VCaP (cell line): ENCODE measurements at regions not wholly inside any gene's neighbourhood (a gene's known extent, or its start where the extent isn't known, plus 50 kb on each side); places are given as distances from the start of the nearest gene placed in this dataset.
"Not testable (repeated sequence)": the region's sequence is repeated elsewhere in the genome, so short reads cannot be mapped to it uniquely, and the experiment has no call there.

Experiments used
- H3K27ac ChIP-seq: fragments of 450-650 bp; 2 replicates; pipeline ENCODE4 v1.5.1; 2017
- CTCF ChIP-seq: fragments of 450-650 bp; conservative IDR thresholded peaks from 2 replicates; pipeline ENCODE4 v1.5.1; 2017; ENCODE audit warnings: mild to moderate bottlenecking, moderate library complexity

- H3K27ac ChIP-seq = no peak overlapping the region
- no peak for TF ChIP-seq CTCF
Measured at GRCh38 chr5:82549263-82549662, 271.1 kb upstream of the RPS23 start.

DNA sequence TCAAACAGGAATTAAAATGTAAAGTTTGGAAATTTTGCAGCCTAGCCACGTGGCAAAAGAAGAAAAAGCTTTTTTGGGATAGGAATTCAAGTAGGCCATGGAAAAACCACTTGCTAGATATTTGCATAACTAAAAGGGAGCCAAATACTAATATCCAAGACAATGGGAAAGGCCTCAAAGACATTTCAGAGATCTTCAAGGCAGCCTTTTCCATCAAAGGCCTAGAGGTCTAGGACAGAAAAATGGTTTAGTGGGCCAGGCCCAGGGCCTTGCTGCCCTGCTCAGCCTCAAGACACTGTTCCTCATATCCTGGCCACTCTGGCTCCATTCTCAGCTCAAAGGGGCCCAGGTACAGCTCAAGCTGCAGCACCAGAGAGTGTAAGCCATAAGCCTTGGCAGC is 265.9 kb upstream of the RPS23 start:
- TF ChIP-seq CTCF = no peak
- H3K27ac ChIP-seq = no peak overlapping the region

DNA sequence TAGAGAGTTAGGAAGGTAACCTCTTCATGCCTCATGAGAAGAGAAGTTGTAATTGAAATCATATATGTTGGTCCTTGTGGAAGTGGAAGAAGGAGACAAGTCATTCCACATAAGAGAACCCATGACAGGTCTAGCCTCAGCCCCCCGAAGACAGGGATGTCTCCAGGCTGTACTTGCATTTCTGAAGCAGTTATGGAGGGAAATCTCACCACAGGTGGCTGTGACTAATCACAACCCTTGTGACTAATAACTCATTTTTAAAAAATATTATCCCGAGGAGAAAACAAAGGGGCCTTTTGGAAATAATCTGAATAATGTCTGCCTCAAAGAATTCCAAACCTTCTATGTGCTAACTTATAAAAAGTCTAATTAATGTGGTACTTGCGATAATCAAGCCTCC is 262.1 kb upstream of the RPS23 start:
- no peak overlapping the region for H3K27ac ChIP-seq
- TF ChIP-seq CTCF = no peak

- no peak overlapping the region for H3K27ac ChIP-seq
- no peak for TF ChIP-seq CTCF
Measured at GRCh38 chr5:82538339-82539034, 260.3 kb upstream of the RPS23 start.

- no peak overlapping the region for H3K27ac ChIP-seq
Measured at GRCh38 chr5:82537687-82538306, 259.6 kb upstream of the RPS23 start.

DNA sequence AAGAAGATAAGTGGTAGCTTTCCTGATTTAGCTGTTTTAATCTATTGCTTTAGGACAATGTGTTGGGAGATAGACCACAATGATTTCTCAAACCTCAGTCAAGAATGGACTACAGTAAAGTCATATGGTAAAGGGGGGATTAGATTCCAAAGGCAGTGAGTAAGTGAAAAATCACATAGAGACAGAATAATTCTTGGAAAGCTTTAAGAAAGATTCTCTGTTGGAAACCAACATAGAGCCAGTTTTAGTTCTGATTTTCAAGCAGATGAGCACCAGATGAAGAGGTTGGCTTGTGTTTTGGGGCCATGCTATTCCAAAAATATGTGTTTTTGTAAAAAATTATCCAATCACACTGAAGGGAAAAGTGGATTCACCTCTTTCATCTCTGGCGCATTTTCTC is 256.8 kb upstream of the RPS23 start:
- no peak overlapping the region for H3K27ac ChIP-seq

More at GRCh38 chr5:82537687-82538306, 259.6 kb upstream of the RPS23 start:
- TF ChIP-seq CTCF = no peak

GRCh38 chr5:82532075-82532474 is 253.9 kb upstream of the RPS23 start:
- not testable (repeated sequence) for H3K27ac ChIP-seq

More for the DNA sequence above, 256.8 kb upstream of the RPS23 start:
- no peak for TF ChIP-seq CTCF

DNA sequence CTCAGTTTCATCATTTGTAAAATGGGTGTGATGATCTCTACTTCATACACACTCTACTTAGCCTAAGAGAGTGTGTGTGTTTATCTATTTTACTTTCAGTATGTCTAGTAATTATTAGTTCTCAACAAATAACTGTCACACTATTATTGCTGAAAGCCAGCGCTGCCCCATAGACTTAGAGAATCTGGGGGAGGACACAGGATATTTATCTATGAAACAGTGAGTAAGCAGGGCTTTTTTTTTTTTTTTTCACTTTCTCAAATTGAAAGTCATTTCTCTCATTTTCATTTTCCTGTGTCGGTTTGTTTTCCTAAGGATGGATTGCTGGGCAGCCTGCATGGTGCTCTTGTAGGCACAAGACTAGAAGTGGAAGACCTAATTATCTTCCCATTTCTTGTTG is 248.4 kb upstream of the RPS23 start:
- no peak overlapping the region for H3K27ac ChIP-seq
- no peak for TF ChIP-seq CTCF
